Tibial artery (tissue), 4 donors: ENCODE measurements at regions not wholly inside any gene's neighbourhood (a gene's known extent, or its start where the extent isn't known, plus 50 kb on each side); places are given as distances from the start of the nearest gene placed in this dataset.

ENCODE experiments used
- DNase-seq, 2 donors: peaks; one replicate each; pipeline ENCODE4 v3.0.0-alpha.2; 2019
- H3K27ac ChIP-seq, 2 donors: fragments of 200-600 bp; sonication (generic) in 1 of 2; 1 replicate in 1 of 2; 2 replicates in 1 of 2; pipeline ENCODE4 v1.5.1; 2018 to 2019; ENCODE audit warnings: mild to moderate bottlenecking in 1 of 2
- H3K27me3 ChIP-seq, 2 donors: fragments of 200-600 bp; sonication (generic) in 1 of 2; one replicate each; pipeline versions ENCODE4 v1.5.1 to v1.6.0; 2016 to 2019
- H3K36me3 ChIP-seq, 3 donors: fragments of 200-600 bp; sonication (generic) in 2 of 3; one replicate each; pipeline ENCODE4 v1.5.1; 2016 to 2019; ENCODE audit warnings: mild to moderate bottlenecking in 2 of 3
- H3K4me1 ChIP-seq, 4 donors: fragments of 200-600 bp; sonication (generic) in 2 of 4; 1 replicate in 3 of 4; 2 replicates in 1 of 4; pipeline ENCODE4 v1.5.1; 2016 to 2019
- H3K4me3 ChIP-seq, 2 donors: fragments of 200-600 bp; sonication (generic) in 1 of 2; 1 replicate in 1 of 2; 2 replicates in 1 of 2; pipeline ENCODE4 v1.5.1; 2018 to 2019; ENCODE audit warnings: mild to moderate bottlenecking in 2 of 2
- H3K9me3 ChIP-seq, 3 donors: fragments of 200-600 bp; sonication (generic) in 1 of 3; one replicate each; pipeline ENCODE4 v1.5.1; 2016 to 2019
- intact Hi-C: fragments of 100-400 bp; cut with DNase I; formaldehyde crosslinking; loops from one replicate; pipeline ENCODE4 v1.15.0; 2023; ENCODE audit warnings: low total_unique reads
- TF ChIP-seq, protein P1 (sequence below), 2 experiments: fragments of 200-600 bp in 1 of 2; fragments of 450-650 bp in 1 of 2; IDR thresholded peaks; one replicate each; pipeline ENCODE4 v1.5.1; 2017 to 2019; ENCODE audit warnings: antibody characterized with exemption in 2 of 2, mild to moderate bottlenecking in 1 of 2, moderate library complexity in 1 of 2

DNA sequence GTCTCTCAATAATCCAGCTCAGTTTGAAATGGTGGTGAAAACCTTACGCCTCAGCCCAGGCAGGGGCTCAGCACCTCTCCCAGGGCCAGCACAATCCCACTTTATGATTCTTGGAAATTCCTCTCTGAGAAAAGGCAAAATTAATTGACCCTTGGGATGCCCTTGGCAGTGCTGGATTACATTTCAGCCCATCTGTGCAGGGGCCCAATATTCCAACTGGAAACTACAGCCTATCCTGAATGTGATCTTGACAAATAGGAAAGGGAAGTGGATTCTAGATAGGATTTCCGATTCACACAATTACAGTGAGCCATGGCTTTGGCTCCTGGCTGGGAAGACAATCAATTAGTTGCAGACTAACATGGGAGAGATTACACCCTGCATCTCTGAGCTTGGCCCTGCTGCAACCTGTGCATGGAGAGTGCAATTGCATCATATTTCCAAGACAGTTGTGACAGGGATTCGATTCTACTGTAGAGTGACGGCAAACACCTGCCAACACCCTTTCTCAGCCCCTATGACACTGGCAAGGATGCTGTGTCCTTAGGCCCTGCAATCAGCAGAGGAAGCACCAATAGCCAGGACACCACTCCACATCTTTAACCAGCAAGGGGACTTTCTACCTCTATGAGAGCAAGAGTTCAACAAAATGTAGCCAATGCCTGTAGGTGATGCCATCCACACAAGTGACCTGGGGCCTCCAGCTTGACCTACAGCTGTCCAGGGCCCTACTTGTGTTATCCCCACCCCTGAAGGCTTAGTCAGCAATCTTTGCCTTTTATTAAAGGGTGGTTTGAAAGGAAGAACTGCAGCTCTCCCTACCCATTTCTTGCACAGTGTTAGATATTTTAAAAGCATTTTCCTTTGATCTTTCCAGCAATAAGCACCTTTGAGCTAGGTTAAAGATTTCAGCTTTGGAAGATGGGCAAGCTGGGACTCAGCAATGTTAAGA is 187.2 kb upstream of the HS6ST1 start:
- TF ChIP-seq, protein P1, sequence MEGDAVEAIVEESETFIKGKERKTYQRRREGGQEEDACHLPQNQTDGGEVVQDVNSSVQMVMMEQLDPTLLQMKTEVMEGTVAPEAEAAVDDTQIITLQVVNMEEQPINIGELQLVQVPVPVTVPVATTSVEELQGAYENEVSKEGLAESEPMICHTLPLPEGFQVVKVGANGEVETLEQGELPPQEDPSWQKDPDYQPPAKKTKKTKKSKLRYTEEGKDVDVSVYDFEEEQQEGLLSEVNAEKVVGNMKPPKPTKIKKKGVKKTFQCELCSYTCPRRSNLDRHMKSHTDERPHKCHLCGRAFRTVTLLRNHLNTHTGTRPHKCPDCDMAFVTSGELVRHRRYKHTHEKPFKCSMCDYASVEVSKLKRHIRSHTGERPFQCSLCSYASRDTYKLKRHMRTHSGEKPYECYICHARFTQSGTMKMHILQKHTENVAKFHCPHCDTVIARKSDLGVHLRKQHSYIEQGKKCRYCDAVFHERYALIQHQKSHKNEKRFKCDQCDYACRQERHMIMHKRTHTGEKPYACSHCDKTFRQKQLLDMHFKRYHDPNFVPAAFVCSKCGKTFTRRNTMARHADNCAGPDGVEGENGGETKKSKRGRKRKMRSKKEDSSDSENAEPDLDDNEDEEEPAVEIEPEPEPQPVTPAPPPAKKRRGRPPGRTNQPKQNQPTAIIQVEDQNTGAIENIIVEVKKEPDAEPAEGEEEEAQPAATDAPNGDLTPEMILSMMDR (IDR thresholded peaks at IDR 0.05) = no peak
- Histone ChIP-seq H3K9me3 (no peaks in the 10 kb centered on the region), H3K4me1 (no peaks in the 10 kb centered on the region), H3K36me3 (no peaks in the 10 kb centered on the region), H3K27me3 (no peaks in the 10 kb centered on the region), H3K27ac (no peak overlapping the region), H3K4me3 (no peak overlapping the region)
- DNase-seq = peak in 1 of 2 donors; percentile 6
- intact Hi-C loops = no loop called here

DNA sequence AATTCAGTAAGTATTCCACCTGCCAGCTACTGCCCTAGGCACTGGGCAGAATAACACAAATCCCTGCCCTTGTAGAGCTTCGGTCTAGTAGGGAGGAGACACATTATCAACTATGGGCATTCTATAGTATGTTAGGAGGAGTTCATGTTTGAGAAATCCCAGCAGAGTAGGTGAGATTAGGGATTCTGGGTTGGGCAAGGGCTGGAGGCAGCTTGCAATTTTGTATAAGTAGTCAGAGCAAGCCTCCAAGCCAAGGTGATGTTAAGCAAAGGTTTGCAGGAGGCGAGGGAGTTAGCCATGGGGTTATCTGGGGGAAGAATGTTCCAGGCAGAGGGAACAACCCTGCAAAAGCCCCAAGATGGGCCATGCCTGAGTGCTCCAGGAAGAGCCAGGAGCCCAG is 187.9 kb upstream of the HS6ST1 start:
- H3K27me3 ChIP-seq = no peaks in the 10 kb centered on the region
- H3K27ac ChIP-seq = no peak overlapping the region
- intact Hi-C loops = no loop called here
- no peak overlapping the region for H3K4me3 ChIP-seq
- TF ChIP-seq, protein P1 (IDR thresholded peaks at IDR 0.05) = no peak
- no peaks in the 10 kb centered on the region for H3K36me3 ChIP-seq
- H3K4me1 ChIP-seq = no peaks in the 10 kb centered on the region
- H3K9me3 ChIP-seq = no peaks in the 10 kb centered on the region
- DNase-seq = no peak

DNA sequence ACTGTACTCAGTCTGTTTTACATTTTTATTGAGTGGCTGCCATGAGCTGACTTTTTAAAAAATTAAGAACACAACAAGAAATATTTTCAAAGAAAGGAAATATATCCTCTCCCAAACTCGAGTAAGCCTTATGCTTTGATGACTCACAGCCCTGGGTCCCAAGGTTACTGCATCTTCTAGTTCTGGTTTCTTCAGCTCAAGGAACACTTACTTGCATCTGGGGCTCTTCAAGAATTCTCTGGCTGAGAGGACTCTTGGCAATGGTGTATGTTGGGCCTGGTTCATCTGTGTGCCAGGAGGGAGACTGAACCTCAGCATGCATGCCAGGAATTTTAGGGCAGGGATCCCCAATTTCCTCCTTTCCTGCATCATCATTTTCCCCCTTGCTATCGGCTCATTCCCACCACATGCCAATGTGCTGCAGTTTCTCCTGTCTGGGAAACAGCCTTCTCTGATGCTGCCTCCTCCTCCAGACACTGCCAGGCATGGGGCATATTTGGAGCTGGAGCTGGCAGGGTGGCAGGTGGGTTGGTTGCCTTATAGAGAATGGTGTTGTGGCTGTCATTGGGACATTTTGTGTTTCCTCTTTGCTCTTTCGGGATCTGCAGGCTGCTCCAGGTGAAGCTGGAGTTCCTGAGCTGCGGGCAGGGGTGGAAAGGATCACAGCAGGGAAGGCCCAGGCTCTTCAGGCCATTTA is 192.2 kb upstream of the HS6ST1 start:
- no peak for DNase-seq
- H3K36me3 ChIP-seq = no peaks in the 10 kb centered on the region
- no peak overlapping the region for H3K27ac ChIP-seq
- no peaks in the 10 kb centered on the region for H3K27me3 ChIP-seq
- no peak overlapping the region for H3K4me3 ChIP-seq
- TF ChIP-seq, protein P1 (IDR thresholded peaks at IDR 0.05) = no peak
- intact Hi-C loops = no loop called here
- H3K4me1 ChIP-seq = no peaks in the 10 kb centered on the region
- no peaks in the 10 kb centered on the region for H3K9me3 ChIP-seq

DNA sequence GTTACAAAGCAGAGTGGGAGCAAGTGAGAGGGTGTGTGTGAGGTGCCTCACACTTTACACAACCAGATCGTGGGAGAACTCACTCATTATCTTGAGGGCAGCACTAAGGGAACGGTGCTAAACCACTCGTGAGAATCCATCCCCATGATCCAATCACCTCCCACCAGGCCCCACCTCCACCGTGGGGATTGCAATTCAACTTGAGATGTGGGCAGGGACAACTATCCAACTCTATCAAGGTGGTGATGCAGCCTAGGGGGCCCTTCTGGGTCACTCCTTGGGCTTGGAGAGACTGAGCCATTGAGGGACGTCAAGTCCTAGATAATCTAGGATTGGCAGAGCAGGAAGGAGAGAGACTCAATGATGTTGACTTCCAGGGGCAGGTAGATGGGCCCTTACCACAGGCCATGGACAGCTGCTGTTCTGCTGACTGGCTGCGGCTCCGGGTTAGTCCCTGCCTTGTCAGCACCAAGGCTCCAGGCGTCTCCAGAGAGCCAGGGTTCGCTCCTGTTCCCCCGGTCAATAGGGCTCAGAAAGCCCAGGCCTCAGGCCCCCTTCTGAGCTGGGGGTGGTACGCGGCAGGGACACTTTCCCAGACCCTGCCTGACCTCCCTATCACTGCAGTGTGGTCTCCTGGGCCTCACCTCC is 193.2 kb upstream of the HS6ST1 start:
- H3K4me3 ChIP-seq = no peak overlapping the region
- H3K9me3 ChIP-seq = no peaks in the 10 kb centered on the region
- intact Hi-C loops = no loop called here
- no peaks in the 10 kb centered on the region for H3K36me3 ChIP-seq
- no peak for DNase-seq
- TF ChIP-seq, protein P1 (IDR thresholded peaks at IDR 0.05) = no peak
- H3K27ac ChIP-seq = no peak overlapping the region
- H3K4me1 ChIP-seq = no peaks in the 10 kb centered on the region
- H3K27me3 ChIP-seq = no peaks in the 10 kb centered on the region

DNA sequence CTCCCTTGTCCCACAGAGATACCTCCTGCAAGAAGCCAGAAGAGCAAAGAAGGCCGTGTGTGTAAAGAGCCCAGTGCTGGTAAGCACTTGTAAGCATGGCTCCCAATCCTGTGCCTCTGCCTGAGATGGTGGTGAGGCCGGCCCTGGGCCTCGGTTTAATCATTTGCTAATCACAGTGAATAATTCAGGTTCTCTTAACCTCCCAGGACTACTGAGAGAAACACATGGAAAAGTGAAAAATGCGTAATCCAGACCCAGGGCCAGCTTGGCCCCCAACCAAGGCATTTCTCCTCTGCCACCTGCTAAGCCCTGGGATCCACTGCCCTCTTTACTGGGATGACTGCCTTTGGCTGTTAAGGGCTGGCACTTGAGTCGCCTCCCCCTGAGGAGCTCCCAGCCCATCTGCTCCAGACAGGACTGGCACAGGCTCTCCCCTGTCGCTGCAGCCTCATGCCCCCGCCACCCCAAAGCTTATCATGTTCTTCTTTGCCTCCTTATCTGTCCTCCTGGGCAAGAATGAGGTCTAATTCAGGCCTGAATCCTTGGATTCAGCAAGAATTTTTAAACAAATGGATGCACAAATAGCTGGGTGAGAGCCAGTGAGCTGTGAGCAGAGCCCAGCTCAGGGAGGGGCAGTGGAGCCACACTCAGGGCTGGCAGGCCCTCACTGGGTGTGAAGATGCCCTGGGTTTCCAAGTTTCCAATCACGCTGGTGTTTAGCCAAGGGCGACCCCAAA is 193.9 kb upstream of the HS6ST1 start:
- intact Hi-C loops = no loop called here
- Histone ChIP-seq H3K4me1 (no peaks in the 10 kb centered on the region), H3K9me3 (no peaks in the 10 kb centered on the region), H3K36me3 (no peaks in the 10 kb centered on the region), H3K4me3 (no peak overlapping the region), H3K27me3 (no peaks in the 10 kb centered on the region), H3K27ac (no peak overlapping the region)
- DNase-seq = no peak
- TF ChIP-seq, protein P1 (IDR thresholded peaks at IDR 0.05) = no peak
